Fibroblast of skin of abdomen (primary cell): ENCODE measurements at regions not wholly inside any gene's neighbourhood (a gene's known extent, or its start where the extent isn't known, plus 50 kb on each side); places are given as distances from the start of the nearest gene placed in this dataset.
"Not testable (repeated sequence)": the region's sequence is repeated elsewhere in the genome, so short reads cannot be mapped to it uniquely, and the experiment has no call there.

Experiments
- DNase-seq: peaks from one replicate; pipeline ENCODE4 v3.0.0-alpha.2; 2013

GRCh38 chr12:9449181-9449580 lies 158.5 kb downstream of the KLRB1 start:
- no peak for DNase-seq

- DNase-seq = not testable (repeated sequence)
Measured at GRCh38 chr12:9448648-9449047, 159.1 kb downstream of the KLRB1 start.

- peak; percentile 78 for DNase-seq
Measured at GRCh38 chr12:9447791-9448614, 159.7 kb downstream of the KLRB1 start.

GRCh38 chr12:9446883-9447761 lies 160.6 kb downstream of the KLRB1 start:
- DNase-seq = not testable (repeated sequence)

GRCh38 chr12:9440428-9440827 lies 167.3 kb downstream of the KLRB1 start:
- DNase-seq = not testable (repeated sequence)

GRCh38 chr12:9435682-9436081 lies 172.0 kb downstream of the KLRB1 start:
- not testable (repeated sequence) for DNase-seq

GRCh38 chr12:9430385-9430784 lies 177.3 kb downstream of the KLRB1 start:
- not testable (repeated sequence) for DNase-seq

- not testable (repeated sequence) for DNase-seq
Measured at GRCh38 chr12:9428856-9429255, 178.9 kb downstream of the KLRB1 start.

GRCh38 chr12:9425429-9425828 lies 182.3 kb downstream of the KLRB1 start:
- not testable (repeated sequence) for DNase-seq

- DNase-seq = not testable (repeated sequence)
Measured at GRCh38 chr12:9424175-9424740, 183.5 kb downstream of the KLRB1 start.

- not testable (repeated sequence) for DNase-seq
Measured at GRCh38 chr12:9422689-9423088, 185.0 kb downstream of the KLRB1 start.

- not testable (repeated sequence) for DNase-seq
Measured at GRCh38 chr12:9421520-9422086, 186.1 kb downstream of the KLRB1 start.

- not testable (repeated sequence) for DNase-seq
Measured at GRCh38 chr12:9420817-9421519, 186.7 kb downstream of the KLRB1 start.

GRCh38 chr12:9418669-9419041 lies 189.1 kb downstream of the KLRB1 start:
- not testable (repeated sequence) for DNase-seq

- DNase-seq = not testable (repeated sequence)
Measured at GRCh38 chr12:9417947-9418668, 189.6 kb downstream of the KLRB1 start.

GRCh38 chr12:9417341-9417740 lies 190.4 kb downstream of the KLRB1 start:
- not testable (repeated sequence) for DNase-seq

- DNase-seq = not testable (repeated sequence)
Measured at GRCh38 chr12:9416346-9416745, 191.4 kb downstream of the KLRB1 start.

- not testable (repeated sequence) for DNase-seq
Measured at GRCh38 chr12:9415898-9416297, 191.8 kb downstream of the KLRB1 start.

GRCh38 chr12:9413862-9414261 lies 193.9 kb downstream of the KLRB1 start:
- not testable (repeated sequence) for DNase-seq

GRCh38 chr12:9412459-9412858 lies 195.3 kb downstream of the KLRB1 start:
- DNase-seq = not testable (repeated sequence)

GRCh38 chr12:9411616-9412268 lies 196.0 kb downstream of the KLRB1 start:
- DNase-seq = not testable (repeated sequence)
